ENCODE measurements at regions not wholly inside any gene's neighbourhood (a gene's known extent, or its start where the extent isn't known, plus 50 kb on each side); places are given as distances from the start of the nearest gene placed in this dataset.
"Not testable (repeated sequence)": the region's sequence is repeated elsewhere in the genome, so short reads cannot be mapped to it uniquely, and the experiment has no call there.

GRCh38 chr9:129309041-129309430, 131.0 kb upstream of the IER5L start:
- Histone ChIP-seq H3K27me3 (replicated peaks; ENCODE audit: insufficient read depth) (no peaks in the 10 kb centered on the region), H3K27ac (no peak overlapping the region), H3K4me1 (ENCODE audit: control insufficient read depth in 1 of 2, low read depth in 2 of 2) (peaks cover 0 to 2% of the 10 kb centered on the region in 2 donors), H3K4me3 (no peak overlapping the region), H3K9me3 (no peaks in the 10 kb centered on the region), H3K36me3 (no peaks in the 10 kb centered on the region)
- ATAC-seq (ENCODE audit: insufficient number of reproducible peaks, low FRiP score, low read depth), result no peak
- TF ChIP-seq CTCF (IDR thresholded peaks at IDR 0.05), result no peak
- DNase-seq (ENCODE audit: low spot score), result no peak

GRCh38 chr9:129307227-129307970, 129.3 kb upstream of the IER5L start:
- no peak for ATAC-seq (ENCODE audit: insufficient number of reproducible peaks, low FRiP score, low read depth)
- H3K9me3 ChIP-seq, result no peaks in the 10 kb centered on the region
- no peak overlapping the region for H3K27ac ChIP-seq
- no peak for TF ChIP-seq CTCF (IDR thresholded peaks at IDR 0.05)
- H3K4me3 ChIP-seq, result no peak overlapping the region
- H3K4me1 ChIP-seq (ENCODE audit: control insufficient read depth in 1 of 2, low read depth in 2 of 2), result no peaks in the 10 kb centered on the region
- DNase-seq (ENCODE audit: low spot score), result no peak
- no peaks in the 10 kb centered on the region for H3K27me3 ChIP-seq (replicated peaks; ENCODE audit: insufficient read depth)
- no peaks in the 10 kb centered on the region for H3K36me3 ChIP-seq

GRCh38 chr9:129306318-129306973, 128.4 kb upstream of the IER5L start:
- Histone ChIP-seq H3K36me3 (no peaks in the 10 kb centered on the region), H3K4me3 (no peak overlapping the region), H3K27ac (no peak overlapping the region), H3K9me3 (peaks cover 3% of the 10 kb centered on the region), H3K4me1 (ENCODE audit: control insufficient read depth in 1 of 2, low read depth in 2 of 2) (no peaks in the 10 kb centered on the region), H3K27me3 (replicated peaks; ENCODE audit: insufficient read depth) (no peaks in the 10 kb centered on the region)
- no peak for DNase-seq (ENCODE audit: low spot score)
- no peak for TF ChIP-seq CTCF (IDR thresholded peaks at IDR 0.05)
- no peak for ATAC-seq (ENCODE audit: insufficient number of reproducible peaks, low FRiP score, low read depth)

- Histone ChIP-seq H3K27me3 (replicated peaks; ENCODE audit: insufficient read depth) (no peaks in the 10 kb centered on the region), H3K36me3 (no peaks in the 10 kb centered on the region), H3K27ac (no peak overlapping the region), H3K4me3 (no peak overlapping the region), H3K4me1 (ENCODE audit: control insufficient read depth in 1 of 2, low read depth in 2 of 2) (no peaks in the 10 kb centered on the region), H3K9me3 (peaks cover 3% of the 10 kb centered on the region)
- DNase-seq (ENCODE audit: low spot score), result no peak
- ATAC-seq (ENCODE audit: insufficient number of reproducible peaks, low FRiP score, low read depth), result no peak
- TF ChIP-seq CTCF (IDR thresholded peaks at IDR 0.05), result no peak
These were observed 127.2 kb upstream of the IER5L start for GRCh38 chr9:129305246-129305645.

- no peak overlapping the region for H3K4me3 ChIP-seq
- TF ChIP-seq CTCF (IDR thresholded peaks at IDR 0.05), result no peak
- ATAC-seq (ENCODE audit: insufficient number of reproducible peaks, low FRiP score, low read depth), result no peak
These were observed 123.9 kb upstream of the IER5L start for GRCh38 chr9:129301941-129302340.

GRCh38 chr9:129296195-129296594, 118.1 kb upstream of the IER5L start:
- H3K27me3 ChIP-seq (replicated peaks; ENCODE audit: insufficient read depth); H3K36me3 ChIP-seq; H3K4me3 ChIP-seq; DNase-seq (ENCODE audit: low spot score); H3K4me1 ChIP-seq (ENCODE audit: control insufficient read depth in 1 of 2, low read depth in 2 of 2); H3K9me3 ChIP-seq; ATAC-seq (ENCODE audit: insufficient number of reproducible peaks, low FRiP score, low read depth); H3K27ac ChIP-seq: not testable (repeated sequence)

More at GRCh38 chr9:129301941-129302340, 123.9 kb upstream of the IER5L start:
- Histone ChIP-seq H3K9me3 (peaks cover 3% of the 10 kb centered on the region), H3K27me3 (replicated peaks; ENCODE audit: insufficient read depth) (no peaks in the 10 kb centered on the region), H3K36me3 (no peaks in the 10 kb centered on the region), H3K4me1 (ENCODE audit: control insufficient read depth in 1 of 2, low read depth in 2 of 2) (no peaks in the 10 kb centered on the region), H3K27ac (no peak overlapping the region)
- DNase-seq (ENCODE audit: low spot score), result no peak
